H1 (cell line): ENCODE measurements at regions not wholly inside any gene's neighbourhood (a gene's known extent, or its start where the extent isn't known, plus 50 kb on each side); places are given as distances from the start of the nearest gene placed in this dataset.

Experiments
- ATF2 ChIP-seq: IDR thresholded peaks from 2 replicates; pipeline ENCODE4 v1.6.1; 2012; ENCODE audit warnings: low read length, inconsistent platforms
- EZH2 ChIP-seq: fragments of 200-600 bp; sonication (generic); IDR thresholded peaks from 2 replicates; pipeline ENCODE4 v1.7.1; 2012; ENCODE audit warnings: low read depth, mild to moderate bottlenecking, moderate library complexity, low read length, inconsistent platforms; ENCODE audit not compliant: severe bottlenecking
- SIX5 ChIP-seq: IDR thresholded peaks from 2 replicates; pipeline ENCODE4 v1.6.1; 2011; ENCODE audit warnings: mild to moderate bottlenecking, low read depth, low read length
- TAF7 ChIP-seq: optimal IDR thresholded peaks from 2 replicates; pipeline ENCODE3; 2011; ENCODE audit warnings: low read depth, mild to moderate bottlenecking, inconsistent platforms, low read length, moderate library complexity, borderline replicate concordance

GRCh38 chr11:127054153-127054552 is 53.6 kb upstream of the KIRREL3 start (continued):
- TF ChIP-seq EZH2, result no peak
- TF ChIP-seq SIX5, result no peak
- TF ChIP-seq TAF7, result no peak
- no peak for TF ChIP-seq ATF2
